ENCODE measurements at regions not wholly inside any gene's neighbourhood (a gene's known extent, or its start where the extent isn't known, plus 50 kb on each side); places are given as distances from the start of the nearest gene placed in this dataset.

DNA sequence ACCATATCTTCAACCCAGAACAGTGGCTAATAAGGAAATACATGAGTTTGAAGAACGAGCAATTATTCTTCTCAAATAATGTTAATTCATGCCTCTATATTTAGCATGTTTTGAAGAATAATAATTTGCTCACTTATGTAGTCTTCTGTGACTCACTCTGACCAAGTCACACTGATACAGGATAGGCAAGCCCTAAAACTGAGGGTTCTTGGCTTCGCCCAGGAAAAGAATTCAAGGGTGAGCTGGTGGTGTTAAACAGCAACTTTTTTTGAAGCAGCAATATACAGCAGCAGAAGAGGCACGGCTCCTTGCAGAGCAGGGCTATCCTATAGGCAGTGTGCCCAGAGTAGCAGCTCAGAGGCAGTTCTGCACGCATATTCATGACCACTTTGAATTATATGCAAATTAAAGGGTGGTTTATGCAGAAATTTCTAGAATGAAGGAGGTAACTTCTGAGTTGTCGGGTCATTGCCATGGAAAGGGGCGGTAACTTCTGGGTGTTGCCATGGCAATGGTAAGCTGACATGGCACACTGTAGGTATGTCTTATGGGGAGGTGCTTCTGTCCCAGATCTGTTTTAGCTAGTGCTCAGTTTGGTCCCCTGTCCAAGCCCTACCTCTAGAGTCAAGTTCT, 200.6 kb downstream of the RND3 start:
- TF ChIP-seq SPI1 (IDR thresholded peaks at IDR 0.05; ENCODE audit: borderline replicate concordance, low read depth, low read length), result no peak
- TF ChIP-seq, protein P1, sequence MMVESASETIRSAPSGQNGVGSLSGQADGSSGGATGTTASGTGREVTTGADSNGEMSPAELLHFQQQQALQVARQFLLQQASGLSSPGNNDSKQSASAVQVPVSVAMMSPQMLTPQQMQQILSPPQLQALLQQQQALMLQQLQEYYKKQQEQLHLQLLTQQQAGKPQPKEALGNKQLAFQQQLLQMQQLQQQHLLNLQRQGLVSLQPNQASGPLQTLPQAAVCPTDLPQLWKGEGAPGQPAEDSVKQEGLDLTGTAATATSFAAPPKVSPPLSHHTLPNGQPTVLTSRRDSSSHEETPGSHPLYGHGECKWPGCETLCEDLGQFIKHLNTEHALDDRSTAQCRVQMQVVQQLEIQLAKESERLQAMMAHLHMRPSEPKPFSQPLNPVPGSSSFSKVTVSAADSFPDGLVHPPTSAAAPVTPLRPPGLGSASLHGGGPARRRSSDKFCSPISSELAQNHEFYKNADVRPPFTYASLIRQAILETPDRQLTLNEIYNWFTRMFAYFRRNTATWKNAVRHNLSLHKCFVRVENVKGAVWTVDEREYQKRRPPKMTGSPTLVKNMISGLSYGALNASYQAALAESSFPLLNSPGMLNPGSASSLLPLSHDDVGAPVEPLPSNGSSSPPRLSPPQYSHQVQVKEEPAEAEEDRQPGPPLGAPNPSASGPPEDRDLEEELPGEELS (CRISPR knock-in tag; IDR thresholded peaks at IDR 0.05; ENCODE audit: borderline replicate concordance), result no peak
- TF ChIP-seq CEBPB (tag; IDR thresholded peaks at IDR 0.05), result no peak
- TF ChIP-seq, protein P2, sequence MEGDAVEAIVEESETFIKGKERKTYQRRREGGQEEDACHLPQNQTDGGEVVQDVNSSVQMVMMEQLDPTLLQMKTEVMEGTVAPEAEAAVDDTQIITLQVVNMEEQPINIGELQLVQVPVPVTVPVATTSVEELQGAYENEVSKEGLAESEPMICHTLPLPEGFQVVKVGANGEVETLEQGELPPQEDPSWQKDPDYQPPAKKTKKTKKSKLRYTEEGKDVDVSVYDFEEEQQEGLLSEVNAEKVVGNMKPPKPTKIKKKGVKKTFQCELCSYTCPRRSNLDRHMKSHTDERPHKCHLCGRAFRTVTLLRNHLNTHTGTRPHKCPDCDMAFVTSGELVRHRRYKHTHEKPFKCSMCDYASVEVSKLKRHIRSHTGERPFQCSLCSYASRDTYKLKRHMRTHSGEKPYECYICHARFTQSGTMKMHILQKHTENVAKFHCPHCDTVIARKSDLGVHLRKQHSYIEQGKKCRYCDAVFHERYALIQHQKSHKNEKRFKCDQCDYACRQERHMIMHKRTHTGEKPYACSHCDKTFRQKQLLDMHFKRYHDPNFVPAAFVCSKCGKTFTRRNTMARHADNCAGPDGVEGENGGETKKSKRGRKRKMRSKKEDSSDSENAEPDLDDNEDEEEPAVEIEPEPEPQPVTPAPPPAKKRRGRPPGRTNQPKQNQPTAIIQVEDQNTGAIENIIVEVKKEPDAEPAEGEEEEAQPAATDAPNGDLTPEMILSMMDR (IDR thresholded peaks at IDR 0.05 in 2 of 3, conservative IDR thresholded peaks at IDR 0.05 in 1 of 3; ENCODE audit: insufficient read depth in 2 of 3, low read depth in 1 of 3, low read length in 3 of 3), result no peak

Data from K562 (cell line).